Osteocyte (in vitro differentiated cells): ENCODE measurements at regions not wholly inside any gene's neighbourhood (a gene's known extent, or its start where the extent isn't known, plus 50 kb on each side); places are given as distances from the start of the nearest gene placed in this dataset.

Source experiments
- DNase-seq: peaks from one replicate; pipeline ENCODE4 v3.0.0; 2021; ENCODE audit warnings: mixed read lengths; ENCODE audit not compliant: unreplicated experiment; ENCODE audit errors: extremely low spot score
- H3K27ac Mint-ChIP-seq: one replicate; pipeline ENCODE4 v1.8.0; 2021; ENCODE audit warnings: mild to moderate bottlenecking, mixed read lengths; ENCODE audit not compliant: unreplicated experiment
- H3K27me3 Mint-ChIP-seq: one replicate; pipeline ENCODE4 v1.8.0; 2021; ENCODE audit warnings: mixed read lengths; ENCODE audit not compliant: unreplicated experiment
- H3K36me3 Mint-ChIP-seq: one replicate; pipeline ENCODE4 v1.8.0; 2021; ENCODE audit warnings: mixed read lengths; ENCODE audit not compliant: unreplicated experiment
- H3K4me1 Mint-ChIP-seq: one replicate; pipeline ENCODE4 v1.8.0; 2021; ENCODE audit warnings: mixed read lengths; ENCODE audit not compliant: unreplicated experiment
- H3K4me3 Mint-ChIP-seq: one replicate; pipeline ENCODE4 v1.8.0; 2021; ENCODE audit warnings: mild to moderate bottlenecking, moderate library complexity, mixed read lengths; ENCODE audit not compliant: unreplicated experiment
- H3K9me3 Mint-ChIP-seq: one replicate; pipeline ENCODE4 v1.8.0; 2021; ENCODE audit warnings: mixed read lengths; ENCODE audit not compliant: unreplicated experiment
- CTCF ChIP-seq: fragments of 200-600 bp; sonication (generic); IDR thresholded peaks from 2 replicates; pipeline ENCODE4 v1.5.0; 2021; ENCODE audit warnings: antibody characterized with exemption, mild to moderate bottlenecking, moderate library complexity

GRCh38 chr2:183684686-183685085 is 560.4 kb downstream of the NUP35 start:
- no peak for TF ChIP-seq CTCF
- Mint-ChIP-seq H3K27me3 (no peaks in the 10 kb centered on the region), H3K36me3 (no peaks in the 10 kb centered on the region)

GRCh38 chr2:183696028-183696427 is 571.8 kb downstream of the NUP35 start:
- no peak for DNase-seq
- Mint-ChIP-seq H3K9me3 (peaks cover 10% of the 10 kb centered on the region), H3K4me1 (no peaks in the 10 kb centered on the region), H3K27ac (no peak overlapping the region), H3K27me3 (no peaks in the 10 kb centered on the region), H3K36me3 (no peaks in the 10 kb centered on the region), H3K4me3 (no peak overlapping the region)
- no peak for TF ChIP-seq CTCF

More at GRCh38 chr2:183684686-183685085, 560.4 kb downstream of the NUP35 start:
- Mint-ChIP-seq H3K27ac (no peak overlapping the region), H3K4me3 (no peak overlapping the region), H3K9me3 (peaks cover 3% of the 10 kb centered on the region), H3K4me1 (no peaks in the 10 kb centered on the region)
- no peak for DNase-seq

GRCh38 chr2:183709829-183710228 is 585.6 kb downstream of the NUP35 start:
- TF ChIP-seq CTCF: no peak
- H3K36me3 Mint-ChIP-seq: no peaks in the 10 kb centered on the region
- H3K27ac Mint-ChIP-seq: no peak overlapping the region
- H3K4me1 Mint-ChIP-seq: no peaks in the 10 kb centered on the region
- H3K4me3 Mint-ChIP-seq: no peak overlapping the region
- H3K9me3 Mint-ChIP-seq: no peaks in the 10 kb centered on the region
- no peak for DNase-seq
- H3K27me3 Mint-ChIP-seq: no peaks in the 10 kb centered on the region

GRCh38 chr2:183718246-183718645 is 594.0 kb downstream of the NUP35 start:
- H3K4me1 Mint-ChIP-seq: no peaks in the 10 kb centered on the region
- no peak for TF ChIP-seq CTCF
- H3K9me3 Mint-ChIP-seq: no peaks in the 10 kb centered on the region
- no peak for DNase-seq
- peaks cover 6% of the 10 kb centered on the region for H3K27me3 Mint-ChIP-seq
- H3K27ac Mint-ChIP-seq: no peak overlapping the region
- no peaks in the 10 kb centered on the region for H3K36me3 Mint-ChIP-seq
- no peak overlapping the region for H3K4me3 Mint-ChIP-seq

GRCh38 chr2:183723278-183723677 is 599.0 kb downstream of the NUP35 start:
- Mint-ChIP-seq H3K27me3 (no peaks in the 10 kb centered on the region), H3K4me1 (no peaks in the 10 kb centered on the region), H3K4me3 (no peak overlapping the region), H3K27ac (no peak overlapping the region), H3K9me3 (no peaks in the 10 kb centered on the region), H3K36me3 (no peaks in the 10 kb centered on the region)
- DNase-seq: no peak
- no peak for TF ChIP-seq CTCF
